ENCODE measurements at regions not wholly inside any gene's neighbourhood (a gene's known extent, or its start where the extent isn't known, plus 50 kb on each side); places are given as distances from the start of the nearest gene placed in this dataset.

- DNase-seq (ENCODE audit: low read depth, low spot score), result no peak
Observed at GRCh38 chr9:86452201-86452828, 98.1 kb upstream of the TUT7 start.

- DNase-seq (ENCODE audit: low read depth, low spot score), result no peak
Observed at GRCh38 chr9:86449246-86449645, 95.0 kb upstream of the TUT7 start.

GRCh38 chr9:86445671-86446070 is 91.5 kb upstream of the TUT7 start:
- DNase-seq (ENCODE audit: low read depth, low spot score), result no peak

- DNase-seq (ENCODE audit: low read depth, low spot score), result no peak
Observed at GRCh38 chr9:86443992-86444391, 89.8 kb upstream of the TUT7 start.

GRCh38 chr9:86434039-86434726 is 80.0 kb upstream of the TUT7 start:
- peak; percentile 89 for DNase-seq (ENCODE audit: low read depth, low spot score)

- DNase-seq (ENCODE audit: low read depth, low spot score), result peak; percentile 86
Observed at GRCh38 chr9:86424251-86424891, 70.2 kb upstream of the TUT7 start.

GRCh38 chr9:86413971-86414880 is 60.0 kb upstream of the TUT7 start:
- DNase-seq (ENCODE audit: low read depth, low spot score), result peak; percentile 57

- DNase-seq (ENCODE audit: low read depth, low spot score), result no peak
Observed at GRCh38 chr9:86410281-86410680, 56.1 kb upstream of the TUT7 start.

GRCh38 chr9:86408121-86408520 is 53.9 kb upstream of the TUT7 start:
- peak; percentile 4 for DNase-seq (ENCODE audit: low read depth, low spot score)

GRCh38 chr9:86407022-86407421 is 52.8 kb upstream of the TUT7 start:
- DNase-seq (ENCODE audit: low read depth, low spot score), result peak; percentile 61

GRCh38 chr9:86406366-86406765 is 52.2 kb upstream of the TUT7 start:
- DNase-seq (ENCODE audit: low read depth, low spot score), result peak; percentile 21

- peak; percentile 78 for DNase-seq (ENCODE audit: low read depth, low spot score)
Observed at GRCh38 chr9:86405926-86406325, 51.7 kb upstream of the TUT7 start.

- no peak for DNase-seq (ENCODE audit: low read depth, low spot score)
Observed at GRCh38 chr9:86405086-86405491, 50.9 kb upstream of the TUT7 start.

Measured in astrocyte of the hippocampus (primary cell).